T-cell (primary cell): ENCODE measurements at regions not wholly inside any gene's neighbourhood (a gene's known extent, or its start where the extent isn't known, plus 50 kb on each side); places are given as distances from the start of the nearest gene placed in this dataset.
"Not testable (repeated sequence)": the region's sequence is repeated elsewhere in the genome, so short reads cannot be mapped to it uniquely, and the experiment has no call there.

Source experiments
- ATAC-seq, 4 experiments: fragments of 200-7000 bp in 3 of 4; fragments of 150-1000 bp in 1 of 4; cut with Tn5 transposase; replicated peaks in 1 of 4; 1 replicate in 3 of 4; 2 replicates in 1 of 4; pipeline ENCODE4 v1.10.0; 2021; ENCODE audit warnings: moderate library complexity in 3 of 4, mild to moderate bottlenecking in 2 of 4, moderate number of reproducible peaks in 1 of 4
- CTCF ChIA-PET, 2 donors: fragments of 300-600 bp; sonication (Branson Sonifier 250); formaldehyde crosslinking; loops; one replicate each; lab custom pipeline; 2022; ENCODE audit warnings: antibody characterized with exemption in 2 of 2; lab: Charles Lee
- POLR2A ChIA-PET, 2 donors: fragments of 300-600 bp; sonication (Branson Sonifier 250); formaldehyde crosslinking; loops; one replicate each; lab custom pipeline; 2022; ENCODE audit warnings: antibody characterized with exemption in 2 of 2; lab: Charles Lee
- DNase-seq, 35 experiments: peaks; one replicate each; pipeline versions ENCODE4 v3.0.0 to v3.0.0-alpha.2; 2013 to 2023
- H3K27ac ChIP-seq: one replicate; pipeline ENCODE4 v1.5.1; 2013; ENCODE audit warnings: low read length
- H3K27me3 ChIP-seq, 2 experiments: replicated peaks in 1 of 2; 1 replicate in 1 of 2; 2 replicates in 1 of 2; pipeline versions ENCODE4 v1.6.1 to v1.7.0; 2013; ENCODE audit warnings: low read length in 1 of 2, mixed read lengths in 1 of 2; ENCODE audit not compliant: control insufficient read depth in 2 of 2, insufficient read depth in 2 of 2; ENCODE audit errors: extremely low read depth in 1 of 2
- H3K36me3 ChIP-seq, 2 donors: 1 replicate in 1 of 2; 2 replicates in 1 of 2; pipeline versions ENCODE4 v1.6.1 to v1.7.0; 2013; ENCODE audit warnings: low read length in 1 of 2; ENCODE audit not compliant: control insufficient read depth in 2 of 2, insufficient read depth in 1 of 2; ENCODE audit errors: extremely low read depth in 1 of 2
- H3K4me1 ChIP-seq, 2 experiments: 1 replicate in 1 of 2; 2 replicates in 1 of 2; pipeline versions ENCODE4 v1.6.1 to v1.7.0; 2013; ENCODE audit warnings: low read length in 2 of 2, mixed read lengths in 1 of 2; ENCODE audit not compliant: insufficient read depth in 2 of 2, control insufficient read depth in 1 of 2; ENCODE audit errors: extremely low read depth in 1 of 2
- H3K4me3 ChIP-seq, 2 donors: 1 replicate in 1 of 2; 2 replicates in 1 of 2; pipeline versions ENCODE4 v1.5.1 to v1.7.0; 2013; ENCODE audit warnings: mild to moderate bottlenecking in 2 of 2, low read length in 1 of 2, moderate library complexity in 1 of 2; ENCODE audit not compliant: control insufficient read depth in 1 of 2; ENCODE audit errors: extremely low read depth in 1 of 2
- H3K9me3 ChIP-seq: 2 replicates; pipeline ENCODE4 v1.7.0; 2013
- H3K27ac Mint-ChIP-seq, 2 donors: one replicate each; pipeline ENCODE4 v1.8.0; 2020 to 2021; ENCODE audit warnings: mild to moderate bottlenecking in 2 of 2, mixed read lengths in 2 of 2
- H3K27me3 Mint-ChIP-seq, 2 donors: one replicate each; pipeline ENCODE4 v1.8.0; 2021 to 2022; ENCODE audit warnings: mixed read lengths in 2 of 2
- H3K36me3 Mint-ChIP-seq: one replicate; pipeline ENCODE4 v1.8.0; 2021; ENCODE audit warnings: mixed read lengths
- H3K4me1 Mint-ChIP-seq, 3 donors: one replicate each; pipeline ENCODE4 v1.8.0; 2020 to 2022; ENCODE audit warnings: mixed read lengths in 3 of 3, mild to moderate bottlenecking in 1 of 3
- H3K4me3 Mint-ChIP-seq, 3 donors: one replicate each; pipeline ENCODE4 v1.8.0; 2020 to 2022; ENCODE audit warnings: mild to moderate bottlenecking in 3 of 3, mixed read lengths in 3 of 3, moderate library complexity in 3 of 3
- H3K9me3 Mint-ChIP-seq, 3 donors: one replicate each; pipeline ENCODE4 v1.8.0; 2020 to 2022; ENCODE audit warnings: mixed read lengths in 3 of 3
- WGBS: methylation state at CpG from one replicate; pipeline ENCODE4 v1.1.5; 2013; ENCODE audit warnings: missing lambda C conversion rate; ENCODE audit not compliant: insufficient coverage; 5-methylcytosine and 5-hydroxymethylcytosine counted together

- Histone ChIP-seq H3K4me1 (peaks cover 0 to 2% of the 10 kb centered on the region in 2 experiments), H3K27me3 (peaks cover 0 to 14% of the 10 kb centered on the region in 2 experiments), H3K9me3 (no peaks in the 10 kb centered on the region), H3K4me3 (no peak overlapping the region), H3K27ac (no peak overlapping the region), H3K36me3 (no peaks in the 10 kb centered on the region)
- POLR2A ChIA-PET: no interaction called here
- Mint-ChIP-seq H3K9me3 (peaks cover 14 to 46% (median 36%) of the 10 kb centered on the region in 3 donors), H3K27me3 (peaks cover 26 to 50% of the 10 kb centered on the region in 2 donors), H3K36me3 (peaks cover 6% of the 10 kb centered on the region), H3K4me3 (no peak overlapping the region), H3K27ac (no peak overlapping the region), H3K4me1 (peaks cover 0 to 4% (median 4%) of the 10 kb centered on the region in 3 donors)
- ATAC-seq (no peak), DNase-seq (no peak)
- CTCF ChIA-PET: no interaction called here
- WGBS: 67% methylated on average over 3 of the region's 4 CpGs
Measured at GRCh38 chr3:194900854-194901522, 215.3 kb downstream of the FAM43A start.

GRCh38 chr3:194903447-194903846 lies 217.8 kb downstream of the FAM43A start:
- H3K36me3 Mint-ChIP-seq, POLR2A ChIA-PET, H3K4me1 Mint-ChIP-seq, H3K36me3 ChIP-seq, H3K9me3 ChIP-seq, H3K27ac Mint-ChIP-seq, H3K4me1 ChIP-seq, DNase-seq, CTCF ChIA-PET, H3K4me3 ChIP-seq, H3K27ac ChIP-seq, H3K4me3 Mint-ChIP-seq, ATAC-seq: not testable (repeated sequence)
- H3K27me3 ChIP-seq: peaks cover 0 to 14% of the 10 kb centered on the region in 2 experiments
- H3K9me3 Mint-ChIP-seq: peaks cover 14 to 31% (median 31%) of the 10 kb centered on the region in 3 donors
- 80% methylated on average over 1 of the region's 2 CpGs for WGBS
- peaks cover 28 to 48% of the 10 kb centered on the region in 2 donors for H3K27me3 Mint-ChIP-seq

GRCh38 chr3:194904999-194905398 lies 219.3 kb downstream of the FAM43A start:
- H3K4me1 Mint-ChIP-seq, H3K4me1 ChIP-seq, H3K27ac ChIP-seq, H3K27ac Mint-ChIP-seq, H3K4me3 Mint-ChIP-seq, H3K36me3 Mint-ChIP-seq, H3K36me3 ChIP-seq, CTCF ChIA-PET, H3K4me3 ChIP-seq, H3K9me3 ChIP-seq, POLR2A ChIA-PET, ATAC-seq, DNase-seq: not testable (repeated sequence)
- Mint-ChIP-seq H3K27me3 (peaks cover 21 to 37% of the 10 kb centered on the region in 2 donors), H3K9me3 (peaks cover 5 to 17% (median 15%) of the 10 kb centered on the region in 3 donors)
- no CpG with 5 or more reads among the region's 3 CpGs for WGBS
- H3K27me3 ChIP-seq: peaks cover 0 to 14% of the 10 kb centered on the region in 2 experiments

GRCh38 chr3:194905696-194906095 lies 220.0 kb downstream of the FAM43A start:
- ChIA-PET POLR2A (no interaction called here), CTCF (no interaction called here)
- H3K4me3 ChIP-seq: no peak overlapping the region
- H3K27ac Mint-ChIP-seq: no peak overlapping the region
- DNase-seq: no peak
- WGBS: no CpG with 5 or more reads among the region's 2 CpGs
- H3K27ac ChIP-seq: no peak overlapping the region
- peaks cover 21 to 32% of the 10 kb centered on the region in 2 donors for H3K27me3 Mint-ChIP-seq
- H3K9me3 Mint-ChIP-seq: peaks cover 5 to 10% (median 9%) of the 10 kb centered on the region in 3 donors
- no peaks in the 10 kb centered on the region for H3K36me3 ChIP-seq
- no peaks in the 10 kb centered on the region for H3K36me3 Mint-ChIP-seq
- H3K9me3 ChIP-seq: no peaks in the 10 kb centered on the region
- H3K4me1 Mint-ChIP-seq: peaks cover 0 to 4% (median 4%) of the 10 kb centered on the region in 3 donors
- H3K27me3 ChIP-seq: peaks cover 0 to 9% of the 10 kb centered on the region in 2 experiments
- no peak overlapping the region for H3K4me3 Mint-ChIP-seq
- no peak for ATAC-seq
- peaks cover 0 to 2% of the 10 kb centered on the region in 2 experiments for H3K4me1 ChIP-seq

GRCh38 chr3:194906229-194906629 lies 220.5 kb downstream of the FAM43A start:
- DNase-seq: no peak
- H3K36me3 Mint-ChIP-seq: no peaks in the 10 kb centered on the region
- no peak overlapping the region for H3K4me3 Mint-ChIP-seq
- peaks cover 0 to 2% of the 10 kb centered on the region in 2 experiments for H3K4me1 ChIP-seq
- peaks cover 20 to 29% of the 10 kb centered on the region in 2 donors for H3K27me3 Mint-ChIP-seq
- H3K4me1 Mint-ChIP-seq: peaks cover 0 to 4% (median 4%) of the 10 kb centered on the region in 3 donors
- peaks cover 5 to 9% (median 8%) of the 10 kb centered on the region in 3 donors for H3K9me3 Mint-ChIP-seq
- ChIA-PET CTCF (no interaction called here), POLR2A (no interaction called here)
- WGBS: 50% methylated on average over 1 of the region's 4 CpGs
- H3K4me3 ChIP-seq: no peak overlapping the region
- H3K27ac ChIP-seq: no peak overlapping the region
- H3K27me3 ChIP-seq: peaks cover 0 to 3% of the 10 kb centered on the region in 2 experiments
- no peaks in the 10 kb centered on the region for H3K9me3 ChIP-seq
- no peak for ATAC-seq
- H3K36me3 ChIP-seq: no peaks in the 10 kb centered on the region
- H3K27ac Mint-ChIP-seq: no peak overlapping the region

- peaks cover 0 to 8% (median 5%) of the 10 kb centered on the region in 3 donors for H3K9me3 Mint-ChIP-seq
- Histone ChIP-seq H3K36me3 (no peaks in the 10 kb centered on the region), H3K9me3 (no peaks in the 10 kb centered on the region), H3K27me3 (peaks cover 0 to 3% of the 10 kb centered on the region in 2 experiments), H3K4me1 (peaks cover 0 to 2% of the 10 kb centered on the region in 2 experiments), H3K27ac (no peak overlapping the region), H3K4me3 (no peak overlapping the region)
- no peak for ATAC-seq
- CTCF ChIA-PET: no interaction called here
- 0% methylated on average over 1 of the region's 11 CpGs for WGBS
- DNase-seq: no peak
- peaks cover 0 to 4% (median 4%) of the 10 kb centered on the region in 3 donors for H3K4me1 Mint-ChIP-seq
- POLR2A ChIA-PET: interaction anchor here in 1 of 2 donors (0.5 kb wide), 1 partner anchor 893 kb away, joined by 4 read pairs; no protein-coding TSS in a partner anchor
- no peaks in the 10 kb centered on the region for H3K36me3 Mint-ChIP-seq
- no peak overlapping the region for H3K4me3 Mint-ChIP-seq
- no peak overlapping the region for H3K27ac Mint-ChIP-seq
- peaks cover 16 to 30% of the 10 kb centered on the region in 2 donors for H3K27me3 Mint-ChIP-seq
Measured at GRCh38 chr3:194906970-194907629, 221.4 kb downstream of the FAM43A start.
